DND-41 (cell line): ENCODE measurements at regions not wholly inside any gene's neighbourhood (a gene's known extent, or its start where the extent isn't known, plus 50 kb on each side); places are given as distances from the start of the nearest gene placed in this dataset.
"Not testable (repeated sequence)": the region's sequence is repeated elsewhere in the genome, so short reads cannot be mapped to it uniquely, and the experiment has no call there.

ENCODE experiments used
- CTCF ChIP-seq: IDR thresholded peaks from 2 replicates; pipeline ENCODE4 v1.5.1; 2012; ENCODE audit warnings: borderline replicate concordance, low read length, moderate library complexity, mild to moderate bottlenecking; ENCODE audit not compliant: poor library complexity, severe bottlenecking; ENCODE audit errors: extremely low read depth
- EZH2 ChIP-seq: IDR thresholded peaks from 3 replicates; pipeline ENCODE4 v1.6.1; 2012; ENCODE audit warnings: borderline replicate concordance, low read depth, mild to moderate bottlenecking, moderate library complexity, low read length, inconsistent platforms; ENCODE audit not compliant: severe bottlenecking

GRCh38 chr2:90019908-90020307, 1328.4 kb downstream of the RPIA start:
- not testable (repeated sequence) for TF ChIP-seq CTCF, EZH2
